ENCODE measurements at regions not wholly inside any gene's neighbourhood (a gene's known extent, or its start where the extent isn't known, plus 50 kb on each side); places are given as distances from the start of the nearest gene placed in this dataset.

DNA sequence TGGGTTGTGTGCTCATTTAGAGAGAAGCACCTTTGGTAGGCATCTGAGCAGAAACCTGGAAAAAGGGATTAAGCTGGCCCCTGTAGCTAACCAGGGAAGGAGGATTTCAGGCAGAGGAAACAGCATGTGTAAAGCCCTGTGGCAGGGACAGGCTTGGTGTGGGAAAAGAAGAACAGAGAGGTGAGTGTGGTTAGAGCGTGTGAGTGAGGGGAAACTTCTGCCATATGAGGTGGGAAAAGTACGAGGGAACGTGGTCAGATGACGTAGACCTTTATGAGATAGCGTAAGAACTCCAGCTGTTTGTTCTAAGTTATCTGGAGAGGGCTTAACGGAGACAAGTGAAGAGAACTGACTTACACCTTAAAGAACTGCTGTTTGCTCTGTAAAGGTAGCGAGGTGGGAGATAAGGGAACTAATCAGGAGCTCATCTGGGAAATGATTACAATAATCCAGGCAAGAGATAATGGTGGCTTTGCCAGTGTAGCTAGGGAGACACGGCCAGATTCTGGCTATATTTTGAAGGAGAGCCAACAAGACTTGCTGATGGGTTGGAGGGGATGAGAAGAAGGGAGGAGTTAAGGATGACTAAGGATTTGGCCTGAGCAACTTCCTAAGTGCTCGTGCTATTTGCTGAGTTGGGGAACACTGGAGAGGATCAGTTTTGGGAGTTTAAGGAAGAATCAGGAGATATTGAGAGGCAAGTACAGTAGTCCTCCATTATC is 234.0 kb downstream of the ETNK1 start:
- TF ChIP-seq, protein P1, sequence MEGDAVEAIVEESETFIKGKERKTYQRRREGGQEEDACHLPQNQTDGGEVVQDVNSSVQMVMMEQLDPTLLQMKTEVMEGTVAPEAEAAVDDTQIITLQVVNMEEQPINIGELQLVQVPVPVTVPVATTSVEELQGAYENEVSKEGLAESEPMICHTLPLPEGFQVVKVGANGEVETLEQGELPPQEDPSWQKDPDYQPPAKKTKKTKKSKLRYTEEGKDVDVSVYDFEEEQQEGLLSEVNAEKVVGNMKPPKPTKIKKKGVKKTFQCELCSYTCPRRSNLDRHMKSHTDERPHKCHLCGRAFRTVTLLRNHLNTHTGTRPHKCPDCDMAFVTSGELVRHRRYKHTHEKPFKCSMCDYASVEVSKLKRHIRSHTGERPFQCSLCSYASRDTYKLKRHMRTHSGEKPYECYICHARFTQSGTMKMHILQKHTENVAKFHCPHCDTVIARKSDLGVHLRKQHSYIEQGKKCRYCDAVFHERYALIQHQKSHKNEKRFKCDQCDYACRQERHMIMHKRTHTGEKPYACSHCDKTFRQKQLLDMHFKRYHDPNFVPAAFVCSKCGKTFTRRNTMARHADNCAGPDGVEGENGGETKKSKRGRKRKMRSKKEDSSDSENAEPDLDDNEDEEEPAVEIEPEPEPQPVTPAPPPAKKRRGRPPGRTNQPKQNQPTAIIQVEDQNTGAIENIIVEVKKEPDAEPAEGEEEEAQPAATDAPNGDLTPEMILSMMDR (IDR thresholded peaks at IDR 0.05; ENCODE audit: insufficient read depth, low read length, poor library complexity, severe bottlenecking) = no peak
- TF ChIP-seq EZH2phosphoT487 (conservative IDR thresholded peaks at IDR 0.05; ENCODE audit: low read length) = no peak
